WTC11 (cell line): ENCODE measurements at regions not wholly inside any gene's neighbourhood (a gene's known extent, or its start where the extent isn't known, plus 50 kb on each side); places are given as distances from the start of the nearest gene placed in this dataset.

ENCODE experiments used
- ATAC-seq: fragments of 200-7000 bp; cut with Tn5 transposase; 2 replicates; pipeline ENCODE4 v1.10.0; 2021; ENCODE audit warnings: mild to moderate bottlenecking, moderate library complexity
- CTCF ChIA-PET: fragments of 300-600 bp; sonication (Branson Sonifier 250); formaldehyde crosslinking; loops from one replicate; lab custom pipeline; 2021; ENCODE audit warnings: antibody characterized with exemption; lab: Charles Lee
- POLR2A ChIA-PET: fragments of 350-600 bp; sonication (Branson Sonifier 250); formaldehyde crosslinking; loops from one replicate; lab custom pipeline; 2021; ENCODE audit warnings: antibody characterized with exemption; lab: Charles Lee
- DNase-seq: peaks from one replicate; pipeline ENCODE4 v3.0.0; 2021; ENCODE audit warnings: low spot score
- H3K27ac Mint-ChIP-seq: 2 replicates; pipeline ENCODE4 v1.8.0; 2021; ENCODE audit warnings: mixed read lengths
- H3K27me3 Mint-ChIP-seq: 2 replicates; pipeline ENCODE4 v1.8.0; 2021; ENCODE audit warnings: low read depth, mild to moderate bottlenecking, moderate library complexity, mixed read lengths
- H3K36me3 Mint-ChIP-seq: 2 replicates; pipeline ENCODE4 v1.8.0; 2021; ENCODE audit warnings: mixed read lengths
- H3K4me1 Mint-ChIP-seq: 2 replicates; pipeline ENCODE4 v1.8.0; 2022; ENCODE audit warnings: mixed read lengths
- H3K4me3 Mint-ChIP-seq: 2 replicates; pipeline ENCODE4 v1.8.0; 2021; ENCODE audit warnings: mild to moderate bottlenecking, moderate library complexity, mixed read lengths
- H3K9me3 Mint-ChIP-seq: 2 replicates; pipeline ENCODE4 v1.8.0; 2021; ENCODE audit warnings: mixed read lengths
- ATF2 ChIP-seq: sonication (generic); formaldehyde crosslinking; IDR thresholded peaks from 2 replicates; pipeline ENCODE4 v1.8.1; 2022; ENCODE audit warnings: low read depth, missing genetic modification reagents, borderline replicate concordance
- ATF6 ChIP-seq: sonication (generic); formaldehyde crosslinking; IDR thresholded peaks from 2 replicates; pipeline ENCODE4 v1.8.1; 2023; ENCODE audit warnings: mild to moderate bottlenecking, missing genetic modification reagents
- CREB1 ChIP-seq: sonication (generic); formaldehyde crosslinking; IDR thresholded peaks from 2 replicates; pipeline ENCODE4 v1.8.0; 2023; ENCODE audit warnings: mild to moderate bottlenecking, missing genetic modification reagents
- ELF4 ChIP-seq: sonication (generic); formaldehyde crosslinking; IDR thresholded peaks from 2 replicates; pipeline ENCODE4 v1.8.1; 2022; ENCODE audit warnings: low read depth, mild to moderate bottlenecking, moderate library complexity, missing genetic modification reagents
- ESRRA ChIP-seq: sonication (generic); formaldehyde crosslinking; IDR thresholded peaks from 2 replicates; pipeline ENCODE4 v1.8.1; 2022; ENCODE audit warnings: mild to moderate bottlenecking, missing genetic modification reagents, borderline replicate concordance
- ETV6 ChIP-seq: sonication (generic); formaldehyde crosslinking; IDR thresholded peaks from 2 replicates; pipeline ENCODE4 v1.8.1; 2022; ENCODE audit warnings: mild to moderate bottlenecking, missing genetic modification reagents
- FOXJ3 ChIP-seq: sonication (generic); formaldehyde crosslinking; IDR thresholded peaks from 2 replicates; pipeline ENCODE4 v1.9.0; 2021; ENCODE audit warnings: missing genetic modification reagents, mild to moderate bottlenecking, borderline replicate concordance
- FOXP1 ChIP-seq: sonication (generic); formaldehyde crosslinking; IDR thresholded peaks from 2 replicates; pipeline ENCODE4 v1.8.0; 2022; ENCODE audit warnings: missing genetic modification reagents, mild to moderate bottlenecking, moderate library complexity, borderline replicate concordance
- GRHL2 ChIP-seq: fragments of 250-450 bp; sonication (Bioruptor Pico); IDR thresholded peaks from 2 replicates; pipeline ENCODE4 v1.8.0; 2022; ENCODE audit warnings: mild to moderate bottlenecking, moderate library complexity; ENCODE audit not compliant: insufficient replicate concordance, severe bottlenecking
- IRF1 ChIP-seq: sonication (generic); formaldehyde crosslinking; IDR thresholded peaks from 2 replicates; pipeline ENCODE4 v1.8.0; 2023; ENCODE audit warnings: missing genetic modification reagents
- JAZF1 ChIP-seq: fragments of 250-450 bp; sonication (Bioruptor Pico); IDR thresholded peaks from 2 replicates; pipeline ENCODE4 v1.9.0; 2021; ENCODE audit warnings: moderate library complexity, mild to moderate bottlenecking, inconsistent platforms
- JUN ChIP-seq: sonication (generic); formaldehyde crosslinking; IDR thresholded peaks from 2 replicates; pipeline ENCODE4 v1.8.0; 2023; ENCODE audit warnings: mild to moderate bottlenecking, missing genetic modification reagents
- NR3C1 ChIP-seq: sonication (generic); formaldehyde crosslinking; conservative IDR thresholded peaks from 2 replicates; pipeline ENCODE4 v1.8.1; 2023; ENCODE audit warnings: low read depth, mild to moderate bottlenecking, missing genetic modification reagents
- OVOL2 ChIP-seq: fragments of 250-450 bp; sonication (Bioruptor Pico); IDR thresholded peaks from 2 replicates; pipeline ENCODE4 v1.9.0; 2021; ENCODE audit warnings: mild to moderate bottlenecking, borderline replicate concordance
- SOX15 ChIP-seq: fragments of 250-450 bp; sonication (Bioruptor Pico); IDR thresholded peaks from 2 replicates; pipeline ENCODE4 v1.9.0; 2021; ENCODE audit warnings: mild to moderate bottlenecking
- TEAD4 ChIP-seq: sonication (generic); formaldehyde crosslinking; IDR thresholded peaks from 2 replicates; pipeline ENCODE4 v1.8.0; 2022; ENCODE audit warnings: mild to moderate bottlenecking, missing genetic modification reagents
- ZBTB21 ChIP-seq: sonication (generic); formaldehyde crosslinking; IDR thresholded peaks from 2 replicates; pipeline ENCODE4 v1.8.1; 2023; ENCODE audit warnings: mild to moderate bottlenecking, missing genetic modification reagents, borderline replicate concordance
- ZNF121 ChIP-seq: sonication (generic); formaldehyde crosslinking; IDR thresholded peaks from 2 replicates; pipeline ENCODE4 v1.8.0; 2023; ENCODE audit warnings: missing genetic modification reagents
- ZNF219 ChIP-seq: sonication (generic); formaldehyde crosslinking; IDR thresholded peaks from 2 replicates; pipeline ENCODE4 v1.8.0; 2023; ENCODE audit warnings: missing genetic modification reagents, mild to moderate bottlenecking, borderline replicate concordance
- ZNF512 ChIP-seq: sonication (generic); formaldehyde crosslinking; IDR thresholded peaks from 2 replicates; pipeline ENCODE4 v1.8.1; 2022; ENCODE audit warnings: missing genetic modification reagents, borderline replicate concordance
- ZNF532 ChIP-seq: fragments of 250-450 bp; sonication (Bioruptor Pico); IDR thresholded peaks from 2 replicates; pipeline ENCODE4 v1.9.0; 2021; ENCODE audit warnings: mild to moderate bottlenecking, borderline replicate concordance

GRCh38 chr10:29084681-29085307, 204.1 kb upstream of the LYZL1 start (continued):
- no peak for TF ChIP-seq ATF2 (CRISPR knock-in tag)
- TF ChIP-seq OVOL2: no peak
- TF ChIP-seq JAZF1: no peak
- no peak for TF ChIP-seq ZNF121 (CRISPR knock-in tag)
- TF ChIP-seq, all 79 proteins: peak for 0

GRCh38 chr10:29089091-29089490, 199.8 kb upstream of the LYZL1 start:
- H3K27ac Mint-ChIP-seq: no peak overlapping the region
- no peak for TF ChIP-seq FOXP1 (CRISPR knock-in tag)
- TF ChIP-seq GRHL2: no peak
- no peak for TF ChIP-seq TEAD4 (CRISPR knock-in tag)
- TF ChIP-seq ATF2 (CRISPR knock-in tag): no peak
- no peak for TF ChIP-seq ZNF219 (CRISPR knock-in tag)
- TF ChIP-seq ETV6 (CRISPR knock-in tag): no peak
- TF ChIP-seq ZNF512: no peak
- TF ChIP-seq ELF4 (CRISPR knock-in tag): no peak
- no peak for TF ChIP-seq NR3C1 (CRISPR knock-in tag)
- TF ChIP-seq ATF6: no peak
- TF ChIP-seq ZBTB21 (CRISPR knock-in tag): no peak
- TF ChIP-seq ESRRA: no peak
- no peak for TF ChIP-seq CREB1 (CRISPR knock-in tag)
- TF ChIP-seq SOX15 (CRISPR knock-in tag): no peak
- TF ChIP-seq ZNF121 (CRISPR knock-in tag): no peak
- TF ChIP-seq ZNF532 (CRISPR knock-in tag): no peak
- TF ChIP-seq IRF1 (CRISPR knock-in tag): no peak
- TF ChIP-seq JUN: no peak
- no peak for TF ChIP-seq FOXJ3 (CRISPR knock-in tag)
- no peak for DNase-seq
- peaks cover 31% of the 10 kb centered on the region for H3K9me3 Mint-ChIP-seq
- H3K36me3 Mint-ChIP-seq: peaks cover 6% of the 10 kb centered on the region
- H3K27me3 Mint-ChIP-seq: no peaks in the 10 kb centered on the region; the same call in 1 of the 2 replicates
- no peaks in the 10 kb centered on the region for H3K4me1 Mint-ChIP-seq
- no peak overlapping the region for H3K4me3 Mint-ChIP-seq
- POLR2A ChIA-PET: no interaction called here
- no peak for ATAC-seq
- CTCF ChIA-PET: no interaction called here
